AG08395 (cell line): ENCODE measurements at regions not wholly inside any gene's neighbourhood (a gene's known extent, or its start where the extent isn't known, plus 50 kb on each side); places are given as distances from the start of the nearest gene placed in this dataset.

ENCODE experiments used
- DNase-seq: peaks from one replicate; pipeline ENCODE4 v3.0.0; 2012; ENCODE audit warnings: mixed read lengths, low spot score

DNA sequence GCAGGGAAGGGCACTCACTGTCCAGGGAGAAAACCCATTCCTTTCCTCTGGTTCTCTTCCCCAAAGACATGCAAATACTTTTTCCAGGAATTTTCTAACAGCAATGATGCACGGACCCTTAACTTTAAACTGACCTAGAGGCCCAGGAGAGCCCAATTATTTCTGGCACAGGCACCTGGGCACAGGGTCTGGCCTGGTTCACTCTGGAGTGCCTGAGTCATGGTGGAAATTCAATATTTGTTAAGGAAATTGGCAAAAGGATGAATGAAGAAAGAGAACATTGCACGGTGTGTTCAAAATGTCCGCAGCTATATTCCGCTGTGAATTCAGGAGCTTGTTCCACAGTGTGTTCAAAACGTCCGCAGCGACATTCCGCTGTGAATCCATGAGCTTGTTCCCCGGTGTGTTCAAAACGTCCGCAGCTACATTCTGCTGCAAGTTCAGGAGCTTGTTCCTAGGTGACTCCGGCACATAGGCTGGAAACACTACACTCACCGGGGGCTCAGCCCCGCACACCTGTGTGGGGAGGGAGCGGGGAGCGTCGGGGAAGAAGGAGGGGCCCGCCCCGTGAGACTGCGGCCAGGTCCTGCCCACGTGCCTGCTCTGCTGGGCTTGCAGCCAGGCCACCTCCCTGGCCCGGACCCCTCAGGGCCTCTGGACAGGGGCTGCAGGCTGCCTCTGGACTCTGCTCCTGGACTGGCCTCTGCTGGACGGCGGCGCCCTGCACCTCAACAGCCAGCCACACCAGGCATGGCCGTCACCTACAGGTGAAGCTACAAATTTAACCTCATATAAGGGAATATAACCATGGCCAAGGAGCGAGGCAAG lies 72.0 kb upstream of the FAM20C start:
- no peak for DNase-seq

DNA sequence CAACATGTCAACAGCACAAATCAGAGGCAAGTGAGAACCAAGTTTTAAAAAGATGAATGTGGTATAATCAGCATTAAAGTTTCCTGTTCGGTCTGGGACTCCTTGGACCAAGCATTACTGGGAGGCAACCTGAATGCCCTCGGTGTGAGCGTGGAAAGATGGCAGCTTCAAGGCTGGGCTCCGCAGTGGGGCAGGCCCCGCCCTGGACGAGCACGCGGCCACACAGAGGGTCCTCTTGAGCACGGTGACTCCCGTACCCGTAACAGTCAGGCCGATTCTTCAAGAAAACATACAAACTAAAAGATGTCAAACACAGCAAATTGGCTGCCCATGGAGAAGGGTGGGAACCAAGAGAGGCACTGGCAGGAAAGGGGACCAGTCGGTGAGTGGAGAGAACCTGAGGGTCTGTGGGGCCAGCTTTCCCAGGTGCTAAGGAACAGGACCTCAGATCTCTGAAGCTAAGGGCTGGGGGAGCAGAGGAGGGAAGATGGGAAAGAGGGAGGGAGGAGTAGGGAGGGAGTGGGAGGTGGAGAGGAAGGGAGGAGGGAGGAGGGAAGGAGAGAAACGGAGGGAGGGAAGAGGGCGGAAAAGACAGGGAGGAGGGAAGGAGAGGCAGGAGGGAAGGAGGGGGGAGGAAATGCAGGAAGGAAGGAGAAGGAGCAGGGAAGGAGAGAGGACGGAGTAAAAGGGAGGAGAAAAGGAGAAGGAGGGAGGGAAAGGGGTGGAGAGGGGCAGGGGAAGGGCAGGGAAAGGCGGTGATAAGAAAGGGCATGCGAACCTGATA lies 71.2 kb upstream of the FAM20C start:
- DNase-seq = no peak

DNA sequence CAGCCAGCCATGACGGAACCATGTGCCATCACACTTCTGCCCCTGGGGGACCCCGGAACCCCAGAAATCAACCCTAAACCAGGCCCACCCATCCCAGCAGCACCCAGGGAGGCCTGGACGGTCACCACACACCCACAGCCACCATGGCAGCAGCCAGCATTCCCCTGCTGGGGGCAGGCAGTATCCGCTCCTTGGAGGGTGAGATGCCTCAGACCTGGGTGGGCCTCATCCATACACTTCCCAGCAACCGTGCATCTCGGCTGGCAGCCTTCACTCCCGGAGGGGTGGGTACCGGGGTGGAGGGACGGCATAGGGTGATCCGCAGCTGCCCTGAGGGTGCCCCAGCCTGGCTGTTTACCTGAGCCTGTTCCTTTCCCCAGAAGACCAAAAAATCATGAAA lies 69.1 kb upstream of the FAM20C start:
- no peak for DNase-seq

DNA sequence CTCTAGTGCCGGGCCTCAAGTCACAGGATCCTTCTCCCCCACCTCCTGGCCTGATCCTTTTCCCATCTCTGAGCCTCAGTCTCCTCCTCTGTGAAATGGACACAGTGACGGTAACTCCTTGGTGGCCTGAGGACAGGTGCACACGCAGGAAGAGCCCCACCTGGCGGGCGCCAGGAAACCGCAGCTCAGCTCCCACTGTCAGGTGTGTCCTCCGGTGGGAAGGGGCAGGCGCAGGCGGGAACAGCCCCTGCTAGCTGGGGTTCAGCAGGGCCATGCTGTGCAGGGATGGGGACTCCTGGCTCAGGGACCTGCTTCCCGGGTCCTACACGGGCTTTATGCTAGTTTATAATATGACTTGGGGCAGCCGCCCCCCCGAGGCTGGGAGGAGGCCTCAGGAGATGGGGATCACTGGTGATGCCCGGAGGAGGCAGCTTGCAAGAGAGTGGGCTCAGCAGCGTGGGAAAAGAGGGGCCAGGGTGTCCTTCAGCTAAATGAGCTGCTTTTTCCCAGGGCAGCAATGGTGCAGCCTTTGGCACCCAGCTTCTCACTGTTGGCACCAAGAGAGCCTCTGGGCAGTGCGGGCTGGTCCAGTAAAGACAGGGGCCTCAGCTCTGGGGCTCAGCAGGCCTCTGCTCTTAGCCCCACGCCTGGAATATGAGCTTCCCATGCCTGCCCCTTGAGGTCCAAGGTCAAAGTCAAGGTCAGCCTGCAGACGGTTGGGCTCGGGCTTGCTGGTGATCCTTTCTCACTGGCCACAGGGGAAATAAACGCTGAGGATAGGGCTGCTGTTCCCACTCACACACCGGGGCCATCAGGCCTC lies 68.0 kb upstream of the FAM20C start:
- no peak for DNase-seq

DNA sequence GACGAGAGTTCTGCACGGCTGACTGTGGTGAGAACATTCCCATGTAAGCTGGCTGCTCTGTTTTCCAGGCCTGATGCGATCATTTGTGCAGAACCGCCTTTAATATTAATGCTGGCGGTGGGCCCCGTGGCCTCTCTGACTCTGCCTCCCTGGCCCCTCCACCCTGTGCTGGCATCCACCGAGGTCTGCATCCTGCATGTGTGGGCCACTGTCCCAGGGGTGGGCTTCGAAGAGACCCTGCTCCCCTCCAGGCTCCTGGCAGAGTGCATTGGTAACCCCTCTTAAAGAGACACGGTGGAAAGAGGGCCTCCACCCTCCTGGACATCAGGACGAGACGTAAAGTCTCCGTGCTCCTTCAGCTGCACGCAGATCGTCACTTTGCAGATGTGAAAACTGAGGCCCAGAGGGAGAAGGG lies 67.3 kb upstream of the FAM20C start:
- DNase-seq = no peak

DNA sequence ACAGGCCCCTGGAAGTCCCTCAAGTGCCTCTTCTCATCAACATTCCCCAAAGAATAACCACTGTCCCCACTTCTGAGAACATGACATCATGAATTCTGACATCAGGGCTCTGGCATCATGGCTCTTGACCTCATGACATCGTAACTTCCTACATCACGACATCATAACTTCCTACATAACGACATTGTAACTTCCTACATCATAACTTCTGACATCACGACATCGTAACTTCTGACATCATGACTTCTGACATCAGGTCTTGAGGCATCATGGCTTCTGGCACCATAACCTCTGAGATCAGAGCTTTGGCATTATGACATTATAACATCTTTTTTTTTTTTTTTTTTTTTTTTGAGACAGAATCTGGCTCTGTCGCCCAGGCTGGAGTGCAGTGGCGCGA lies 66.7 kb upstream of the FAM20C start:
- DNase-seq = no peak

DNA sequence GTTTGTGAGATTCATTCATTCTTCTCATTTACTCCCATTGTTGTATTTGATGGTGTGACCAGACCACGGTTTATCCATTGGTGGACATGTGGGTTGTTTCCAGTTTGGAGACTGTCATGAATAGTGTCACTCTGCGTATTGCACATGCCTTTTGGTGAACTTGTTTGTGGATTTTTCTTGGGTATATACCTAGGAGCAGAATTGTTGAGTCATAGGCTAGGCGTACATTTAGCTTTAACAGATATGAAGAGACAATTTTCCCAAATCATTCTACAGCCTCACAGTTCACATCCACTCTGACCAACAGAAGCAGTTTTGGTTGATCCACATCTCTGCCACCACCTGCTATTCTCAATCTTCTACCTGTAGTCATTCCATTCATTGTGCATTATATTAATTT lies 66.0 kb upstream of the FAM20C start:
- no peak for DNase-seq

DNA sequence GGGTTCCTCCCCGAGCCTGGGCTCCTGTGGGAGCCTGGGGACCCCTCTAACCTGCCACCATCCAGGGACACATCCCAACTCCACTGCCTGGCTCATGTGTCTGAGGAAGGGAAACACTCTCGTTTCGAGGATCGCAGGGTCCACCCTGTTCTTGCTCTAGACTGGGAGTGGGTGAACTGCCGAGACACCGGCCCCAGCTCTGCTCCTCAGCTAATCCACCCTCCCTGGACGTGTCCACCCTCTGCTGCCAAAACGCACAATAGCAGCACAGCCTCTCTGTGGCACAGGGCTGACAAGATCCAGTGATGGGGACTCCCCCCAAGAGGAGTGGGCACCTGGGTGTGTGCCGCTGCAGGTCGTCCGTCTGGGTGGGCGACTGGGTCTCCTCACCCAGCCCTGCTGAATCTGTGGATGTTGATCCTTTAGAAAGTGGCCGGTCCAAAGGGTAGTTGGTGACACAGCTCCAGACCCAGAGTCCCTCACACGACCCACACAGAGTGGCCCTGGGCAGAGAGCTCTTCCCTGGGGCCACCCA lies 65.2 kb upstream of the FAM20C start:
- DNase-seq = no peak

DNA sequence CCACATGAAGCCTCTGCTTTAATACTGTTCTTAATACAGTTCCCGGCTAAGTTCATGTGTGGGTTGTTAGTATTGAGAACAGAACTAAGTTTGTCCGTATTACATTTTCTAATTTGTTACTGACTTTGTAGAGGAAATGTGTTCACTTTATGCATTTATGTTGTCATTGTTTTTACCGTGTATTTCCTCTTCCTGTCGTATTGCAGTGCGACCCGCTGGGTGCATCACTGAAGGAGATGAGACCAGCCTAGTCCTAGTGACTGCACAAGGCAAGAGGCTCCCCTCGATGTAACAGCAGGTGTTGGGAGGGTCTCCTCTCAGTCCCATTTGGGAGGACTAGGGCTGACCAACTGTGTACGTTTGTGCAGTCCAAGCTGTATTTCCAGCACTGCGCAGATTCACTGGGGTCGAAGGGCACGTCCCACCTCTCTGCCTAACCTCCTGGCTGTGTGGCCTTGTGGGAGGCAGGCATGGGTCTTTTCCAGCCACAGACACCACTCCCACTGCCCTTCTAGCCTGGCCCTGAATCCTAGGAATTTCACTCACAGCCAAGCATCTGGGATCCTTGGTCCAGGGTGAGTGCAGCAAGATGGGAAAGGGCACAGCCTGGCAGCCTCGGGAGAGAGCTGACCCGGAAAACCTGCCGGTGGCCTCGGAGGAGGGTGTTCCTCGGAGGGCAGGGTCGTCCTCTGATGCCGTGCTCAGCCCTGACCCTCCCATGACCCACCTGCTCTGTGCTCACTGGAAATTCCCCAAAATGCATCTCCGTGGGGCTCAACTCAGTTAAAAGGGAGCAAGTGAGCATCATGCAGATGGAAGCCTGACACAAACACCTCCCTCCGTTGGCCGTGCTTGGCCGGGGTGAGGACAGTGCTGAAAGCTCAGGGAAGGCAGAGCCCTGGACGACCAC lies 63.9 kb upstream of the FAM20C start:
- no peak for DNase-seq

DNA sequence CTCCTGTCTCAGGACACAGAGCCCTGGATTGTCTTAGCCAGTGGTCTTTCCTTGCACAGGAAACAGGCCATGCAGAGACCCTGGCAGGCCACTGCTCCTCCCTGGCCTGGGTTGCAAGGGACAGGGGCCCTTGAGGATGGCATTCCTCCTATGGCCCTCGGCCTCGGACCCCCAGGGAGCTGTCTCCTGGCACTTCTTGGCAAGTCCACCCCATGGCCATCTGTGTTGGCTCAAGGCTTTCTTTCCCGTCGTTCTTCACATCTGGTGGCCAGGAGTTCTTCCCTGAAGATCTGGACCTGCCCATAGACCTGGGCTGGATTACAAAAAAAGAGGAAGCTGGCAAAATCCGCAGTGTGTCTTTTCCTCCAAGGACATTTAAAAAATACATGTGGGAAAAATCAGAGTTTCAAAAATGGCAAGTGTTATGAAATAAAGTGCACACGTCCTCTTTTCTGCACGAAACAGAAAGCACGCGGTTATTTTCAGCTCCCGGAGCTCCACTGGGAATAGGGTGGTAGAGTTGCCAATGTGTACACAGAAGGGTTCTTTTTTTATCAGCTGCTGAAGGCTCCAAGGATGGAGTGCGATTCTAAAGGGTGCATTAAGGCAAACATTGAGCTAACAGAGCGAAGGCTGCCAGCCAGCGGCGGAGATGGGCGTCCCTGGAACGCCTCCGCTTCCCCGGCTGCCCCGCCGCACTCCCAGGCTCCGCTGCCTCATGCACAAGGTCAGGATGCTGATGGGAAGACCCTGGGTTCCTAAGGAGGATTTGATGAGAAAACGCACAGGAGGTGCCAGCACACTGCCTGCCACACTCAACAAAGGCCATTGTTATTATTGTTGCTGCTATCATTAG lies 62.8 kb upstream of the FAM20C start:
- peak; percentile 49 for DNase-seq

DNA sequence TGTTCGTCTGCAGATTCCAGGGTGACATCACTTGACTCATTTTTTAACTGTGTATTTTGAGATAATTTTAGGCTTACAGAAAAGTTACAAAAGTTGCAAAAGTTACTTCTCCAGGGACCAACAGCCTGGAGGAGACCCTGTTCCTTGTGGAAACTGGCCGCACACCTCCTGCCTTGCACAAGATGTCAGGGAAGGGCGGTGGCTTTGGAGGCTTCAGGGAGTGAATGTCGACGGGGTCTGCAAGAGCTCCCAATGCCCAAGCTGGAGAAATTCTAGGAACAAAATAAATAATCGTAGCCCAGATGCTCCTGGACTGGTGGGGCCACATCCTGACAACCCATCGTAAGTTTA lies 62.2 kb upstream of the FAM20C start:
- no peak for DNase-seq

DNA sequence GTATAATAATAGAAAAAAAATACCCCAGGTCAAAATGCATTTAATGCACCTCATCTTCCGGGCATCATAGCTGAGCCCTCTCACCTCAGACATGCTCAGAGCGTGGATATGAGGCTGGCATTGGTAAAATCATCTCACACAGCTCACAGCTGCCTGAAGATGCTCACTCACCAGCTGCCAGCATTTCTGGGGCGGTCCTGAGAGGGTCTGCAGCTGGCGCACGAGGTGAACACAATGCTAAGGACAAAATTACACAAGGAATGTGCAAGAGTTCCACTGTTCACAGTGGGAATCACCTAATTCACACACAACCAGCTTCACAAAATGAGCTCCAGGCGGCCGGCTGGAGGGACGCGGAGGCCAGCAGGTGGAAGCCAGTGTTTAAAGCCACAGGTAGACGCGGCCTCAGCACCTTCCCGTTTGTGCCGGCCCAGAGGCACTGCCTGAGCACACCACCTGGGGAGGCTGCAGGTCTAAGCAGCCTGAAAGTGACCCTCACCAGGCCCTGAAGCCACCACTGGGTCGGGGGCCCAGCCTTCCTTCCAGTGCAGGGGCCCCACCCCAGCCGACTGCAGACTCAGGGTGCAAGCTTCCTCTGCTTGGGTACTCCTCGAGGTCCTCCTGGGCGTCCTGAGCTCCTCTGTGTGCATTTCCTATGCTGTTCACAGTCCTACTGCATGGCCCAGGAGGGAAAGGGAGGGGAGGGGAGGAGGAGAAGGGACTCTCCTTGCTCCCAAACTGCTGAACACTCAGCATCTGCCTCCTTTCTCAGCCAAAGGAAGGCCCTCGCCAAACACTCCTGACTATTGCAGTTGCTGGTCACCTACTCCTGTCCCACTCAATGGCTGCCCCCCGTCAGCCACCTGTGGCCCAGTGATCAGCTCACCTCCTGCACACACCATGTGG lies 61.2 kb upstream of the FAM20C start:
- no peak for DNase-seq

DNA sequence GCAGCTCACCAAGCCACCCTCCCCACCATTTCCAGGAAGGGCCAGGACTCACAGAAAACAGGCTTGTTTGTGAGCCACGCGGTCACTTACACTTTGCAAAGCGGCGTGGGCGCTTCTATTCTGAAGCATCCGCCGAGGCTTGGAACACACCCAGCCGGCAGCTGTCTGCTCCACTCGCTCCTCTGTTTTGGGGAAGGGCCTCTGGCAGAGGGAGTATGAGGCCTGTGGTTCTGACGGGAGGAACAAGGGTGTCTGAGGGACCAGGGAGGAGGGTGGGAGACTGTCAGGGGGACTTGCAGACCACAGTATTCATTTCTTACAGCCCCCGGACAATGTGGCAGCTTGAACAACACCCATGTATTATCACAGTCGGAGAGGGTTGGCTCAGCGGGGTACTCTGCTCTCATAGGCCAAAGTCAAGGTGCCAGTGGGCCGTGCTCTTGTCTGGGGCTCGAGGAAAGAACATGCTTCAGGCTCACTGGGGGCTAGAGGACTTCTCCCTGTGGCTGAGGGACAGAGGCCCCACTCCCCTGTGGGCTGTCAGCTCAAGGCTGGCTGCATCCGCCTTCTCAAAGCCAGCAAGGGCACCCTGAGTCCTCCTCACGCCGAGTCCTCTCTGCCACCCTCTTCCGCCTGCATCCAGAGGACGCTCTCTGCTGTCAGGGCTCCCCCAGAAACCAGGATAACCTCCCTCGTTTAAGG lies 60.4 kb upstream of the FAM20C start:
- no peak for DNase-seq

DNA sequence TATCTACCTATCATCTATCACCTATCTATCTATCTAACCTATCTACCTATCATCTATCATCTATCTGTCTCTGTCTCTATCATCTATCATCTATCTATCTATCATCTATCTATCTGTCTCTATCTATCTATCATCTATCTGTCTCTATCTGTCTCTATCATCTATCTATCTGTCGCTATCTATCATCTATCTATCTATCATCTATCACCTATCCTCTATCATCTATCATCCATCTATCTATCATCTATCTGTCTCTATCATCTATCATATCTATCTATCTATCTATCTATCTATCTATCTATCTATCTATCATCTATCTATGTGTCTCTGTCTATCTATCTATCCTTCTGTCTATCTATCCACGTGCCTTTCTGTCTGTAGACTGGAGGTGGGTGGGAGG lies 59.5 kb upstream of the FAM20C start:
- DNase-seq = no peak

DNA sequence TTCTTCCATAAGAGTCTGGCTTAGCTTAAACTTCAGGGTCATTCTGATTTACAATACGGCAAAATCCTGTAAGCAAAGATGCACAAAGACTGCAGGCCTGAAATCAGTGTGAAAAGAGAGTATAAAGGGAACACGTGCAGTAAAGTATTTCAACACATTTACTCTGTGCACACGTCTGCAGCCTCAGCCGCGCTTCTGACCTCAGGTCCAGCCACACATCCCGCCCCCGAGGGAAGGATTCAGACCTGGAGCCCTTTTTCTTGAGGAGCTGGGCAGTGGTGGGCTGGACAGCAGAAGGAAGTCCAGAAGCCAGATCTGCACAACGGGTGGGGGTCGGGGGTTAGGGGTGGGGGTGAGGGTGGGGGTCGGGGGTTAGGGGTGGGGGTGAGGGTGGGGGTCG lies 58.9 kb upstream of the FAM20C start:
- no peak for DNase-seq

DNA sequence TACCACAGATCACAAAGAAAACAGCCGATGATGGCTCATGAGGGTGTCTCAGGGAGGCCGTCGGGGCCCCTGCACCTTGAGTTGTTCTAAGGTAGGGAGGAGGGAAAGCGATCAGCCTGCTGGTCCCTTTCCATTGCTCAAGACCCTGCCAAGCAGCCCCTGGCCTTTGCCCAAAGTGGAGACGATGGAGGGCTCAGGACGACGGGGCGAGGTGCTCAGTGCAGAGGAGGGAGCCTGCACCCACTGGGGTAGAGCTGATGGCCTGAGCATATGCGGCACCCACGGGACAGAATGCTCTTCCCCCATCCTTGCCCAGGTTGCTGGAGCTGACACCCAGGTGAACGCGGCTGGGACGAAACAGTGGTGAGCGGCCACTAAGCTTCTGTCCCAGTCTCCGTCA lies 58.3 kb upstream of the FAM20C start:
- no peak for DNase-seq

DNA sequence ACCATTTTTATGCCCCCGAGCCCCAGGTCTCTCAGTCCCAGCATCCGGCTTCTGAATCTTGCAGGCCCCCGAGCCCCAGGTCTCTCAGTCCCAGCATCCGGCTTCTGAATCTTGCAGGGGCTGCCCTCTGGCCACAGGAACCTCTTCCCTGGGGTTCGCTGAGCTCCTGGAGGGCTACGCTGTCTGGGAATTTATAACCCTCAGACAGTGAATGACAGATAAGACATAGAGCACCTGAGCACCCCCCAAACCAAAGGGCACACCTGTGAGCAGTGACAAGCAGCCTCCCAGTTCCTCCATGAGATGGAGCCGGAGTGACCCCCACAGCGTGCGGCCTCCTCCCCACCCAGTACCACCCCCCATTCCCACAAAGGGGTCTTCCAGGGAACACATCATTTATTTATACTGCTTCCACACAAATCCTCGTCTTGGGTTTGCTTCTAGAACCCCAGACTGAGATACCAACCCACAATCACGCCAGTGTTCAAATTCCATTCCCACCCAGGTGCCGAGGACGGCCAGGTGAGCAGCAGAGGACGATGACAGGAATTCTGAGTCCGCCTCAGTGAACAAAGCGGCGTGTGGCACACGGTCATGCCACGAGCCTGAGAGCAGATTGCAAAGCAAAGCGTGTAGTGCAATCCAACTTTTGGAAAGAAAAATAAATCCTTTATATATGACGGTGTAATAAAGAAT lies 57.7 kb upstream of the FAM20C start:
- no peak for DNase-seq

DNA sequence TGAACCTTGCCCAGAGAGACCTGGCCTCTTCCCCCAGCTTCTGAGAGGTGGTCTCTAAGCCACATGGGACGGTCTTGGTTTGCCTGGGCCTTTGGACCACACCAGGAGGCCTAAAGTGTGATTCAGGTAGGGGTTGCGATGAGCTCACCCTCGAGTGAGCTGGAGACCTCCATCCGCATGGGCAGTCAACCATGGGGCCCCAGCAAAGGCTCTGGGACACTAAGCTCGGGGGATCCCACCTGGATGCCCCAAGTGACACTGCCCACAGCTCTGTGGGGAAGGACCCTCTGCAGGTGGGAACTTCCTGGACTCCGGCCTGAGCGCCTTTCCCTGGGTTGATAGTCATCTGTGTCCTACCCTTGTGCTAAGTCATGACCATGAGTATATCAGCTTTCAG lies 57.1 kb upstream of the FAM20C start:
- DNase-seq = no peak
